Activated T-cell treated with anti-CD3 and anti-CD28 coated beads, Interleukin-2, amount 50 U/mL, for 4 hours (primary cell): ENCODE measurements at regions not wholly inside any gene's neighbourhood (a gene's known extent, or its start where the extent isn't known, plus 50 kb on each side); places are given as distances from the start of the nearest gene placed in this dataset.
"Not testable (repeated sequence)": the region's sequence is repeated elsewhere in the genome, so short reads cannot be mapped to it uniquely, and the experiment has no call there.

ENCODE experiments used
- ATAC-seq, 2 donors: fragments of 200-7000 bp; cut with Tn5 transposase; one replicate each; pipeline ENCODE4 v1.10.0; 2021
- DNase-seq: peaks from one replicate; pipeline ENCODE4 v3.0.0-alpha.2; 2020
- H3K27me3 Mint-ChIP-seq: one replicate; pipeline ENCODE4 v1.8.0; 2021; ENCODE audit warnings: low read depth, mixed read lengths
- H3K36me3 Mint-ChIP-seq: one replicate; pipeline ENCODE4 v1.8.0; 2022; ENCODE audit warnings: mixed read lengths; ENCODE audit not compliant: insufficient read depth
- H3K4me1 Mint-ChIP-seq: one replicate; pipeline ENCODE4 v1.8.0; 2021; ENCODE audit warnings: low read depth, mixed read lengths
- H3K4me3 Mint-ChIP-seq: one replicate; pipeline ENCODE4 v1.8.0; 2021; ENCODE audit warnings: mild to moderate bottlenecking, moderate library complexity, mixed read lengths
- H3K9me3 Mint-ChIP-seq: one replicate; pipeline ENCODE4 v1.8.0; 2021; ENCODE audit warnings: mixed read lengths

- no peak for DNase-seq
- H3K4me1 Mint-ChIP-seq = no peaks in the 10 kb centered on the region
- H3K9me3 Mint-ChIP-seq = peaks cover 30% of the 10 kb centered on the region
- peaks cover 30% of the 10 kb centered on the region for H3K27me3 Mint-ChIP-seq
- ATAC-seq = no peak
- no peak overlapping the region for H3K4me3 Mint-ChIP-seq
- H3K36me3 Mint-ChIP-seq = peaks cover 4% of the 10 kb centered on the region
Measured at GRCh38 chr17:31663576-31663975, 195.5 kb downstream of the COPRS start.

GRCh38 chr17:31660684-31661083, 198.4 kb downstream of the COPRS start:
- Mint-ChIP-seq H3K4me1 (no peaks in the 10 kb centered on the region), H3K4me3 (no peak overlapping the region), H3K27me3 (peaks cover 23% of the 10 kb centered on the region), H3K9me3 (peaks cover 20% of the 10 kb centered on the region), H3K36me3 (peaks cover 4% of the 10 kb centered on the region)
- no peak for ATAC-seq
- no peak for DNase-seq

DNA sequence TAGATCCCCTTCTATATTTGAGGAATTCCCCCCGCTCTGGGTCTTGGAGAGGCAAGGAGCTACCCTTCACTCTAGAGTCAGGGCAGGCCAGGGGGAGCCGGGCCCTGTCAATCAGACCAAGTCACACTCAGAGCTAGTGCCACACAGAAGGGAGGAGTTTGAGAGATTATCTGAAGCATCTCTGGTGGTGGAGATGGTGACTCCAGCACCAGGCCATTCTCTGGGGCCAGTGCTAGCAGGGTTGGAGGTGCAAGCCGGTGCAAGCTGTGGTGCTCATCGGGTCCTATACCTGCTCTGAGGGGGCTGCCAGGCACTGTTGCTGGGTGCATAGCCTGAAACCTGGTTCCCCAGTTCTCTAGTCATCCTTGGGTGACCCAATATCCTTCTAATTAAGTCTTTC, 201.2 kb downstream of the COPRS start:
- peaks cover 20% of the 10 kb centered on the region for H3K27me3 Mint-ChIP-seq
- peaks cover 4% of the 10 kb centered on the region for H3K9me3 Mint-ChIP-seq
- H3K4me3 Mint-ChIP-seq = no peak overlapping the region
- DNase-seq (no peak), ATAC-seq (no peak)
- no peaks in the 10 kb centered on the region for H3K36me3 Mint-ChIP-seq
- no peaks in the 10 kb centered on the region for H3K4me1 Mint-ChIP-seq

DNA sequence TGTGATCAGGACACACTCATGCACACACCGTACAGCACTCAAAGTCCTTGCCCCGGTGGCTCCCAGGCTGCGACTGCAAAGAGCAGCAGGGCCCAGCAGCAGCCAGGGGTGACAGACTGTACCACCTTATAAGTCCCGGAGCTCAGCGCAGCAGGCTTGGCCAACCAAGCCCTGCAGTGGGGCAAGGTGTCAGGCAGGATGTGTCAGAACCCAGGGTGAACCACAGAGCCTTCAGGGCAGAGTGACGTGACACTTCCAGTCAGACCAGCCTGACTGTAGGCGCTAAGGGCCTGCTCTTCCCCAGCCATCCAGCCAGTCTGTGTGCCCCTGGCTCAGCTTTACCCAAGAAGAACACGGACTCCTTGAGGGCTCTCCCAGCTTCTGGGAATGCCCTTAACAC, 204.1 kb downstream of the COPRS start:
- no peak overlapping the region for H3K4me3 Mint-ChIP-seq
- peaks cover 11% of the 10 kb centered on the region for H3K27me3 Mint-ChIP-seq
- ATAC-seq (peak; percentile 27 to 54), DNase-seq (no peak)
- no peaks in the 10 kb centered on the region for H3K4me1 Mint-ChIP-seq
- H3K36me3 Mint-ChIP-seq = no peaks in the 10 kb centered on the region
- H3K9me3 Mint-ChIP-seq = no peaks in the 10 kb centered on the region

DNA sequence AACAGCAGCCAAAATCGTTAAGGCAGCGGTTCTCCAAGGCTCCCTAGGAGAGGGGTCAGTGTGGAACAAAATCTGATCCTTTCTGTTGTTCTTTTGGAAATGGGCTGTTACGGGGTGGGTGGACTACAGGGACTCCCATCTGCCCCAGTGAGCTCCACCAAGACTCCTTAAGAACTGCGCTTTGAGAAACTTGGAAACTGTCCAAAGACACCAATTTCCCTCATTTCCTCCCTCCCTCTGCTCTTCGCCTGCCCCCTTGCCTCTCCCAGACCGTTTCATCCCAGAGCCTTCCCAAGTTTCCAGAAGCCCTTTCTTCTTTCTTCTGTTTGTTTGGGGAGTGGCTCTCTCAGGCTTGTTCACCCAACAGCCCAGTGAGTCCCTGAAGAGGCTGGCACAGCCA, 205.4 kb downstream of the COPRS start:
- H3K4me3 Mint-ChIP-seq = no peak overlapping the region
- H3K9me3 Mint-ChIP-seq = no peaks in the 10 kb centered on the region
- H3K36me3 Mint-ChIP-seq = no peaks in the 10 kb centered on the region
- H3K27me3 Mint-ChIP-seq = peaks cover 10% of the 10 kb centered on the region
- no peak for ATAC-seq
- no peak for DNase-seq
- H3K4me1 Mint-ChIP-seq = no peaks in the 10 kb centered on the region

- ATAC-seq = no peak
- Mint-ChIP-seq H3K27me3 (peaks cover 4% of the 10 kb centered on the region), H3K4me3 (no peak overlapping the region)
Measured at GRCh38 chr17:31650756-31651520, 208.1 kb downstream of the COPRS start.

GRCh38 chr17:31649302-31649701, 209.7 kb downstream of the COPRS start:
- peaks cover 3% of the 10 kb centered on the region for H3K27me3 Mint-ChIP-seq

More at GRCh38 chr17:31650756-31651520, 208.1 kb downstream of the COPRS start:
- Mint-ChIP-seq H3K36me3 (no peaks in the 10 kb centered on the region), H3K4me1 (no peaks in the 10 kb centered on the region), H3K9me3 (peaks cover 7% of the 10 kb centered on the region)
- DNase-seq = no peak

DNA sequence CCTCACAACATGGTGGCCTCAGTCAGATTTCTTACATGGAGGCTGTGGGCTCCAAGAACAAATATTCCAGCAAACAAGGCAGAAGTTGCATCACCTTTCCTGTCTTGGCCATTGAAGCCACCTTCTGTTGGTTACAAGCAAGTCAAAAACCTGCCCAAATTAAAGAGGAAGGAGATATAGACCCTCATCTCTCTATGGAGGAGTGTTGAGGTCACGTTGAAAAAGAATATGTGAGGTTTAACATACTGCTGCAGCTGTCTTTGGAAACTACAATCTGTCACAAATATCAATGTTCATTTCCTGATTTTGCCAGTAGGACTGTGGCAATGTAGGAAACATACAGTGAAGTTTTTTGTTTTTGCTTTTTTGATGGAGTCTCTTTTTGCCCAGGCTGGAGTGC, 211.4 kb downstream of the COPRS start:
- Mint-ChIP-seq H3K27me3 (peaks cover 7% of the 10 kb centered on the region), H3K36me3 (no peaks in the 10 kb centered on the region), H3K4me1 (no peaks in the 10 kb centered on the region), H3K9me3 (peaks cover 17% of the 10 kb centered on the region), H3K4me3 (no peak overlapping the region)
- no peak for DNase-seq
- no peak for ATAC-seq

More at GRCh38 chr17:31649302-31649701, 209.7 kb downstream of the COPRS start:
- H3K9me3 Mint-ChIP-seq = peaks cover 17% of the 10 kb centered on the region
- DNase-seq (no peak), ATAC-seq (no peak)
- H3K4me1 Mint-ChIP-seq = no peaks in the 10 kb centered on the region
- no peak overlapping the region for H3K4me3 Mint-ChIP-seq
- H3K36me3 Mint-ChIP-seq = no peaks in the 10 kb centered on the region

GRCh38 chr17:31646642-31647041, 212.4 kb downstream of the COPRS start:
- H3K4me1 Mint-ChIP-seq = no peaks in the 10 kb centered on the region
- DNase-seq = no peak
- H3K27me3 Mint-ChIP-seq = peaks cover 14% of the 10 kb centered on the region
- no peak for ATAC-seq
- H3K36me3 Mint-ChIP-seq = no peaks in the 10 kb centered on the region
- H3K9me3 Mint-ChIP-seq = peaks cover 17% of the 10 kb centered on the region
- no peak overlapping the region for H3K4me3 Mint-ChIP-seq

DNA sequence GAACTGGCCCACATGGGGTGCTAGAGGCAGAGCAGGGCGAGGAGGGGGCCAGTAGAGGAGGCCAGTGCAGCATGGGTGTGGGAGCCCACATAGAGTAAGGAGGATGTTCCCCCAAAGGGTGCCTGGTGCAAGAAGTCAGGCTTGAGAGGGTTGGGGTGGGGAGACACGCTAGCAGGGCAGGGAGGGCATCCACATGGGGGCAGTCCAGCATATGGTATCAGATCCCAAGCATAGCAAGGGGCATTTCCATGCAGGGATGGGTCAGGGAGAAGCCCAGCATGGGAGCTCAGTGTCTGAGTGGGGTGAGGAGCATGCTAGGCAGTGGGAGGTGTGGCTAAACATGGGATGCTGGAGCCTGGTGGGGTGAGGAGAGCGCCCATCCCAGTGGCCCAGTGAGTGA, 213.7 kb downstream of the COPRS start:
- H3K36me3 Mint-ChIP-seq = no peaks in the 10 kb centered on the region
- no peak overlapping the region for H3K4me3 Mint-ChIP-seq
- peaks cover 17% of the 10 kb centered on the region for H3K9me3 Mint-ChIP-seq
- peaks cover 21% of the 10 kb centered on the region for H3K27me3 Mint-ChIP-seq
- ATAC-seq (no peak), DNase-seq (no peak)
- H3K4me1 Mint-ChIP-seq = no peaks in the 10 kb centered on the region

DNA sequence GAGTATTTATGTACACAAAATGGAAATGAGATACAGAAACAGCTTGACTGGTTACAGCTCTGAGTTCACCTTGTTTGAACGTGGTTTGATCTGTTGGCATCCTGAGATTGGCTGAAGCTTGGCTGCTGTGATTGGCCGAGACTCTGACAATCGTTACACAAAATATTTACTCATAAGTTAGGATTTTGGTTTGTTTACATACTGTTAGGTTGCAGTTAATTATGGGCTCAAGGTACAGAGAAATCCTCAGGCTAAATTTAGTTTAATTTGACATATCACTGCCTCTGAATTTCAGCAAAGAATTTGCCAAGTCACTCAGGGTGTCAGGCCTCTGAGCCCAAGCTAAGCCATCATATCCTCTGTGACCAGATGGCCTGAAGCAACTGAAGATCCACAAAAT, 227.3 kb downstream of the COPRS start:
- no peak for DNase-seq
- no peak for ATAC-seq
- Mint-ChIP-seq H3K36me3 (no peaks in the 10 kb centered on the region), H3K9me3 (no peaks in the 10 kb centered on the region), H3K4me1 (no peaks in the 10 kb centered on the region), H3K4me3 (no peak overlapping the region), H3K27me3 (peaks cover 36% of the 10 kb centered on the region)

GRCh38 chr17:31630866-31631265, 228.2 kb downstream of the COPRS start:
- peaks cover 37% of the 10 kb centered on the region for H3K27me3 Mint-ChIP-seq

DNA sequence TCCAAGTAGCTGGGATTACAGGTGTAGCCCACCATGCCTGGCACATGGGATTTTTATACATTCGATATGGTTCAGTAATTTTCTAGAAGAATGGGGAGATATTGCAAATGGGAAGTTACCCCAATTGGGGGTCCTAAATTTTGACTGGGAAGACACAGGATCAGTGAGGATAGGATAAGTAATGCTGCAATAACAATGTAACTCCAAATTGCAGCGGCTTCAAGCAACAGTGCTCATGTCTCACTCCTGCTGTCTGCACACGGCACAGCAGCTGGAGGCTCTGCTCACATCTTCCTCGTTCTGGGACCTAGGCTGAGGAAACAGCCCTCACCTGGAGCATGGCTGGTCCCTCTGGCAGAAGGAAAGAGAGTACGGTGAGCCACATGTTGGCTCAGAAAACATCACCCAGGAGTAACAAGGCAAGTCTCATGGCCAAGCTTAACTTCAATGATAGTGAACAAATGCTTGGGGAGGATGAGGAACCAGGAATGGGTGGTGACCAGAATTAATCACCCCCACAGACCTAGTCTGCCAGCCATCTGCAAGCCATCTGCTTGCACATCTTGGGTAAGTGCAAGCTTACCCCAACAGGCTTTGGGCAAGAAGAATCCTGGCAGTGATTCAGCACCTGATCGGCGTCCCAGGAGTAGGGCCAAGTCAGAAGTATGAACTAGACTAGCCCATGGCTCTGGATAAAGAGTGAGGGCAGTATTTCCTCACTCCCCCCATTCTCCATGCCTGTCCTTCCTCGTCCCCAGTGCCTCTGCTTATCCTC, 229.2 kb downstream of the COPRS start:
- Mint-ChIP-seq H3K4me3 (no peak overlapping the region), H3K36me3 (no peaks in the 10 kb centered on the region), H3K4me1 (no peaks in the 10 kb centered on the region), H3K9me3 (no peaks in the 10 kb centered on the region), H3K27me3 (peaks cover 40% of the 10 kb centered on the region)
- DNase-seq = no peak
- ATAC-seq = no peak

More at GRCh38 chr17:31630866-31631265, 228.2 kb downstream of the COPRS start:
- DNase-seq, H3K4me3 Mint-ChIP-seq, H3K9me3 Mint-ChIP-seq, ATAC-seq, H3K4me1 Mint-ChIP-seq, H3K36me3 Mint-ChIP-seq: not testable (repeated sequence)

GRCh38 chr17:31627960-31628359, 231.1 kb downstream of the COPRS start:
- Mint-ChIP-seq H3K4me1 (no peaks in the 10 kb centered on the region), H3K4me3 (no peak overlapping the region), H3K36me3 (no peaks in the 10 kb centered on the region), H3K27me3 (peaks cover 46% of the 10 kb centered on the region), H3K9me3 (peaks cover 10% of the 10 kb centered on the region)
- ATAC-seq = no peak
- DNase-seq = no peak

DNA sequence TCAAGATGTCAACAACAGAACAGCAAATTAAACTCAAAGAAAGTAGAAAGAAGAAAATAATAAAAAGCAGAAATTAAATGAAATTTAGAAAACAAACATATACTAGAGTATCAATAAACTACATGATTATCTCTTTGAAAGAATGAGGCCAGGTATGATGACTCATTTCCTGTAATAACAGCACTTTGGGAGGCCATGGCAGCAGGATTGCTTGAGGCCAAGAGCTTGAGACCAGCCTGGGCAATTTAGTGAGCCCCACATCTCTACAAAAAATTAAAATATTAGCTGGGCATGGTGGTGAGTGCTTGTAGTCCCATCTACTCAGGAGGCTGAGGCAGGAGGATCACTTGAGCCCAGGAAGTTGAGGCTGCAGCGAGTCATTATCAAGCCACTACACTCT, 232.5 kb downstream of the RAB11FIP4 start:
- Mint-ChIP-seq H3K4me1 (no peaks in the 10 kb centered on the region), H3K9me3 (peaks cover 10% of the 10 kb centered on the region), H3K36me3 (no peaks in the 10 kb centered on the region), H3K4me3 (no peak overlapping the region), H3K27me3 (peaks cover 30% of the 10 kb centered on the region)
- ATAC-seq (no peak), DNase-seq (no peak)
